ENCODE measurements at regions not wholly inside any gene's neighbourhood (a gene's known extent, or its start where the extent isn't known, plus 50 kb on each side); places are given as distances from the start of the nearest gene placed in this dataset.

GRCh38 chr11:95585752-95586077 is 203.9 kb downstream of the FAM76B start:
- TF ChIP-seq, protein P1, sequence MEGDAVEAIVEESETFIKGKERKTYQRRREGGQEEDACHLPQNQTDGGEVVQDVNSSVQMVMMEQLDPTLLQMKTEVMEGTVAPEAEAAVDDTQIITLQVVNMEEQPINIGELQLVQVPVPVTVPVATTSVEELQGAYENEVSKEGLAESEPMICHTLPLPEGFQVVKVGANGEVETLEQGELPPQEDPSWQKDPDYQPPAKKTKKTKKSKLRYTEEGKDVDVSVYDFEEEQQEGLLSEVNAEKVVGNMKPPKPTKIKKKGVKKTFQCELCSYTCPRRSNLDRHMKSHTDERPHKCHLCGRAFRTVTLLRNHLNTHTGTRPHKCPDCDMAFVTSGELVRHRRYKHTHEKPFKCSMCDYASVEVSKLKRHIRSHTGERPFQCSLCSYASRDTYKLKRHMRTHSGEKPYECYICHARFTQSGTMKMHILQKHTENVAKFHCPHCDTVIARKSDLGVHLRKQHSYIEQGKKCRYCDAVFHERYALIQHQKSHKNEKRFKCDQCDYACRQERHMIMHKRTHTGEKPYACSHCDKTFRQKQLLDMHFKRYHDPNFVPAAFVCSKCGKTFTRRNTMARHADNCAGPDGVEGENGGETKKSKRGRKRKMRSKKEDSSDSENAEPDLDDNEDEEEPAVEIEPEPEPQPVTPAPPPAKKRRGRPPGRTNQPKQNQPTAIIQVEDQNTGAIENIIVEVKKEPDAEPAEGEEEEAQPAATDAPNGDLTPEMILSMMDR (IDR thresholded peaks at IDR 0.05; ENCODE audit: low read depth, low read length), result no peak
- no peak for TF ChIP-seq EZH2phosphoT487 (IDR thresholded peaks at IDR 0.05; ENCODE audit: low read depth)

All from OCI-LY3 (cell line).